HCEC 1CT (cell line): ENCODE measurements at regions not wholly inside any gene's neighbourhood (a gene's known extent, or its start where the extent isn't known, plus 50 kb on each side); places are given as distances from the start of the nearest gene placed in this dataset.
A peak's percentile ranks its signal among the peaks of the same experiment; 100 is the strongest.
"Not testable (repeated sequence)": the region's sequence is repeated elsewhere in the genome, so short reads cannot be mapped to it uniquely, and the experiment has no call there.

Experiments
- DNase-seq: peaks from one replicate; pipeline ENCODE4 v3.0.0-alpha.2; 2017

GRCh38 chr4:183816882-183817509 is 88.1 kb upstream of the STOX2 start:
- no peak for DNase-seq

DNA sequence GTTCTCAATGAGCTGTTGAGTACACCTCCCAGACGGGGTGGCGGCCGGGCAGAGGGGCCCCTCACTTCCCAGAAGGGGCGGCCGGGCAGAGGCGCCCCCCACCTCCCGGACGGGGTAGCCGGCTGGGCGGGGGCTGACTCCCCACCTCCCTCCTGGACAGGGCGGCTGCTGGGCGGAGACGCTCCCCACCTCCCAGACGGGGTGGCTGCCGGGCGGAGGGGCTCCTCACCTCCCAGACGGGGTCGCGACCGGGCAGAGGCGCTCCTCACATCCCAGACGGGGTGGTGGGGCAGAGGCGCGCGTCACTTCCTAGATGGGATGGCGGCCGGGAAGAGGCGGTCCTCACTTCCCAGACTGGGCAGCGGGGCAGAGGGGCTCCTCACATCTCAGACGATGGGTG is 86.5 kb upstream of the STOX2 start:
- DNase-seq = not testable (repeated sequence)

DNA sequence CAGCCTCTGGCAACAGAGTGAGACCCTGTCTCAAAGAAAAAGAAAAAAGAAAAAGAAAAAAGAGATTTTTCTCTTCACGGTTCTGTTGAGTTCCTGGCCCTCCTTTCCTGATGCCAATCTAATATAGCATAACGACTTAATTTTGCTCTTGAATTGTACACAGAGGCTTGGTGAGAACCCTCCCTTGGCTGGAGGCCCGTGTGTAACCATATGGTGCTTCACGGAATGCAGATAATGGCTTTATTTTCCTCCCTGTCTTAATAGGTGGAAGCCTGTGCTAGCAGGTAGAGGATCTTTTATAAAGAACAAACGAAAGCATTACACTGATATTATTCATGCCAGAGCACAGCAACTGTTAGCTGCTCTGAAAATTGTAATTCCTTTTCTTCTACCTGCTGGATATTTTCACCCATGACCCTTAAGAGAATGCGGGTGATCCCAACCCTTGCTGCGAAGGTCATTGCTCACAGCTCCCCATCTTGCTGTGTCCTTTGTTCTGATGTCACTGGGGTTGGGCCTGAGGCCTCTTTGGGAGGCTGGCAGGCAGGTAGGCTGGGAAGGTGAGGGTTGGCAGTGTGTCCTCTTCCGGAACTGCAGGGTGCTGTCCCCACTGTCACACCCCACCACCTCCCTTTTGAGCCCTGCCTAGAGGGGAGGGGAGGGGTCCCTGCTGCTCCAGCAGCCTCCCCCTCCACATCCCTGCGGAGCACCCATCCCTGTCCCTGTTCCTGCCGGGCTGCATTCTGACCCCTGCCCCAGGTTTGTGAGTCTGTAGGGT is 83.8 kb upstream of the STOX2 start:
- no peak for DNase-seq

GRCh38 chr4:183823434-183823833 is 81.7 kb upstream of the STOX2 start:
- DNase-seq = no peak

- no peak for DNase-seq
Measured at GRCh38 chr4:183825346-183825745, 79.8 kb upstream of the STOX2 start.

DNA sequence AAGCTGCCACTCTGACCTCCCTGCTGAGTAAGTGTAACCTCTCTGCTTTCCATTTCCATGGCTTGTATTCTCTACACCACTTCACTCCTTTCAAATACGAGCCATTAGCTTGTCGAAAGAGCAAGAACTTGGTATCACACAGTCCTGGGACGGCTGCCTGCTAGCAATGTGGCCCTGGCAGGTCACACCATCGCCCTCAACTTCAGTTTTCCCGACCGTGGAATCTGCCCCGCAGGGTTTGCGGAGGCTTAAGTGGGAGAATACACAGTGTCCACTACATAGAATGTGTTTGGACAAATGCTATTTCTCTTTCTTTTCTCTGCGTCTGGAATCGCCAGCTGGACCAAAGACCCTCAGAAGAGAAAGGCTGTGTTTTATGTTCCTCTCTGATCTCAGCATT is 78.6 kb upstream of the STOX2 start:
- DNase-seq = no peak

DNA sequence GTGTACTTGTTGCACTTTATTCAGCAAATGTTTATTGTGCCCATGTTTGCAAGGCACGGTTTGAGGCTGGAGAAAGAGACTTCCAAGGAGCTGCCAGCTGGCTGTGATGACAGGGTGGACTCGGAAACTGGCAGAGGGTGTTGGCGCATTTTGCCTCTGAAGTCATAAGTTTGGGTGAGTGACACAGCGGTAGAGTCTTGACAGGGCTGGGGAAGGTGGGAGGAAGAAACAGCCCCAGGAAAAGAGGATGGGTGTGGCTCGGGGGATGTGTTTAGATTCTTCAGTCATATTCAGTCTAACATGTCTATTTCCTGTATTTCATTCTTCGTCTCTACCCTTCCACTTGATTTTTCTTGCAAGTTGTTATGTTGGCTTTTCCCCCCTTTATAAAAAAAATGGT is 77.0 kb upstream of the STOX2 start:
- no peak for DNase-seq

- no peak for DNase-seq
Measured at GRCh38 chr4:183828839-183829238, 76.3 kb upstream of the STOX2 start.

DNA sequence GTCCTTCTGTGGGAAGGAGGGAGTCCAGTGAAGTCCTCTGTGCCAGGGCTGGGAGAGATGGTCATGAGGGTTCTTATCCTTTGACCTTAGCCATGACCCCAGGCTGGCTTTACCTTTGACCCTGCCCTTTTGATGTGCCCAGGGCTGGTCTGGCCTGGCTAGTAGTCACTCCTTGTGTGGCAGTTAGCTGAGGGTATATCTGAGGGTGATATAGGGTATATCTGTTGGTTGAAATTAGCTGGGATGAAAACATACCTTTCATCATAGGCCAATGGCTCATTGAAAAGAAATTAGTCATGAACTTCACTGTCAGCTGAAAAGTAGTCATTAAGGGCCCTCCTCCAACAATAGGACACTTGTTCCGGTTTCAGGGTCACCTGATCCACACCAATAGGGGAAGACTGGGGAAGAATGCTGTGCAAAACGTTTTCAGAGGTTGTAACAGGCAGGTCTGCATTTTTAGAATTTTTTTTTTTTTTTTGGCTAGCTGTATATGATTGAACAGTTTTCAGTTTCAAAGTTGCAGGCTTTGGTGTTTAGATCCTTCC is 74.6 kb upstream of the STOX2 start:
- no peak for DNase-seq

- DNase-seq = no peak
Measured at GRCh38 chr4:183831026-183831446, 74.1 kb upstream of the STOX2 start.

GRCh38 chr4:183831683-183832082 is 73.4 kb upstream of the STOX2 start:
- no peak for DNase-seq

GRCh38 chr4:183832776-183833450 is 72.2 kb upstream of the STOX2 start:
- no peak for DNase-seq

DNA sequence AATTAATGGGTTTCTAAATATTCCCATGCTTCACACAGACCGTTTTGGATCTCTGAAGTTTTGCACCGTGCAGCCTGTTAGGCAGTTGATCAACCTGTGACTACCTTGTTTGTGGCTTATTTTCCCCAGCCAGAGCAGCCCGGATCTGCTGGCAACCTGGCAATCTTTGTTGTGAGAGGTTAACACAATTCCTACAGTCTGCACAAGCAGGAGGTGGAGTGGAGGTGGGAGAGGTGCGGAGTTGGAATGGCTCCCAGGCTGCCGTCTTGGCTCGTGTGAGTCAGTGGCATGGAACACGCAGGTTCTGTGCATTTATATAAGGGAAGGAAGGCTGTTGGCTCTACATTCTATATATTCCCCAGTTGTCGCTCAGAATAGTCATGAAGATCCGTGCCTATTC is 70.9 kb upstream of the STOX2 start:
- no peak for DNase-seq

DNA sequence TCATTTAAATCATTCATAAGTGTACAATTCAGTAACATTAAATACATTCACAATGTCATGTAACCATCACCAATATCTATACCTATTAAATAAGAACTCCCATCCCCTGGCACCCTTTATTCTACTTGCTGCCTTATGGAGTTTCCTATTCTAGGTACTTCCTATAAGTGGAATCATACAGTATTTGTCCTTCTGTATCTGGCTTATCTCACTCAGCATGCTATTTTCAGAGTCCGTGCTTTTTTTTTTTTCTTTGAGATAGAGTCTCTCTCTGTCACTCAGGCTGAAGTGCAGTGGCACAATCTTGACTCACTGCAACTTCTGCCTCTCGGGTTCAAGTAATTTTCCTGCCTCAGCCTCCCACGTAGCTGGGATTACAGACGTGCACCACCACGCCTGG is 67.9 kb upstream of the STOX2 start:
- no peak for DNase-seq

DNA sequence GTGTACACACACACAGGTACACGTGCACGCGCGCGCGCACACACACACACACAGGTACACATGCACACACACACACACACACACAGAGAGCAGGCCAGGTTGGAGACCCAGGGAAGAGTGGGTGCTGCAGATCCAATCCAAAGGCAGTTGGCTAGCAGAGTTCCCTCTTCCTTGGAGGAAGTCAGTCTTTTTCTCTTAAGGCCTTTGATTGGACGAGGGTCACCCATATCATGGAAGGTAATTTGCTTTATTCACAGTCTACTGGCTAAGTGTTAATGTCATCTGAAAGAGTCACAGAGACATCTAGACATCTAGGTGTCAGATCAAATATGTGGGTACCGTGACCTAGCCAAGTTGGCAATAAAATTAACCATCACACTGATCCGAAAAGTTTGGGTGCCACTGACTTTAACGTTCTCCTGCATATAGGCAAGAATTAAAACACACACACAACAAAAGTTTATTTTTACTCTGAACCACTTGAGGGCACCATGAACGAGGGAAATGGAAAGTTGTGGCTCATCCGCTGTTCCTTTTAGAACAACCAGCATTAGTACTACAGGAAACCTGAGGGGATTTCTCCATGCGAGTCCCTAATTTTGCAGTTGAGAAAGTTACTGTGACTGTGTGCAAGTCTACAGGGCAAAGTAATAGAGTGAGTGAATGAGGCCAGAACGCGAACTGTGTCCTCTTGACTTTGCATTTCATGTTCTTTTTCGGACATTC is 66.0 kb upstream of the STOX2 start:
- no peak for DNase-seq

DNA sequence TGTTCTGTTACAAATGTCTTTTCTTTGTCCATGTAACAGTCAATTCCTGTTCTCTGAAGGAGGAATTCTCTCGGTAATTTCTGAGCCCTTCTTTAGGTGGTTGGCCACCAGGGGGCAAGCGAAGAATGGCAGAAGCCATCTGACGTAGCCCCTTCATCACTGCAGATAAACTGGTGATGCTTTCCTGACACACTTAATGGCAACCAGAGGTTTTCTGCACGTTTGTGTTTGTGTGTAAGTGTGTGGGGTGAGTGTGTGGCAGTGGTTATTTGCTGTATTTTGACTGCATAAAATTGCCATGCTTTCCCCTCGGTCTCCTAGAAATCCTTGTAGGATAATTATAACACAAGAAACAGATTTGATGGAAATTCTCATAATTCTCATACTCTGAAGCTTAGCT is 64.8 kb upstream of the STOX2 start:
- DNase-seq = peak; percentile 44

- DNase-seq = no peak
Measured at GRCh38 chr4:183841001-183841400, 64.1 kb upstream of the STOX2 start.

GRCh38 chr4:183842129-183842528 is 63.0 kb upstream of the STOX2 start:
- DNase-seq = no peak

GRCh38 chr4:183843248-183843671 is 61.8 kb upstream of the STOX2 start:
- DNase-seq = no peak

- no peak for DNase-seq
Measured at GRCh38 chr4:183846951-183847350, 58.2 kb upstream of the STOX2 start.

GRCh38 chr4:183848805-183849204 is 56.3 kb upstream of the STOX2 start:
- DNase-seq = no peak

- no peak for DNase-seq
Measured at GRCh38 chr4:183852910-183853547, 52.1 kb upstream of the STOX2 start.

GRCh38 chr4:183853548-183853940 is 51.6 kb upstream of the STOX2 start:
- DNase-seq = no peak
